NCI-H2196 (cell line): ENCODE measurements at regions not wholly inside any gene's neighbourhood (a gene's known extent, or its start where the extent isn't known, plus 50 kb on each side); places are given as distances from the start of the nearest gene placed in this dataset.

Source experiments
- DNase-seq: peaks from one replicate; lab custom pipeline; 2025; ENCODE audit not compliant: unreplicated experiment; lab: John Stamatoyannopoulos, UW

DNA sequence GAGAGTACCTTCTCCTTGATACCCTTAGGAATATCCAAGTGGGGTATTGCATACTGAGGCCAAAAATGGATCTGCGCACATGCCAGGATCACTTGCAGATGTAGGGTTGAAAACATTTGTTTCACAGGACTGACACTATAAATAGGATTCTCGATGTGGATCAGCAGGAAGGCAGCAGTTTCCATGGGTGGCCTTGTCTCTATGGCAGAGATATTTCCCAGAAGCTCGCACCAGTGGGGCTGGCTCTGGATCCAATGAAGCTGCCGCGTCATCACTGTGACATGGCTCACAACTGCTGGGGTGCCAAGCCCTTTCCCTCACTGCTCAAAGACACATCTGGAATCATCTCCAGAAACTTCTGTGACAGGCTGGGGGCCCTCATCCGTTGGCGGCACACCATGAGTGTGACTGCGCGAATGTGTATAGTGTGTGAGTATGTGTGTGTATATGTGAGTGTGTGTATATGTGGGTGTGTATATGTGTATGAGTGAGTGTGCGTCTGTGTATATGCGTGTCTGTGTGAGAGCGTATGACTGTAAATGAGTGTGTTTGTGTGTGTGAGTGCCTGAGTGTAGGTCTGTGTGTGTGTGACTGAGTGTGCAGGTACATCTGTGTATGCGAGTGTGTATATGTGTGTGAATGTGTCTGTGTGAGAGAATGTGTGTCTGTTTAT, 182.5 kb downstream of the GAS1 start:
- DNase-seq: no peak

DNA sequence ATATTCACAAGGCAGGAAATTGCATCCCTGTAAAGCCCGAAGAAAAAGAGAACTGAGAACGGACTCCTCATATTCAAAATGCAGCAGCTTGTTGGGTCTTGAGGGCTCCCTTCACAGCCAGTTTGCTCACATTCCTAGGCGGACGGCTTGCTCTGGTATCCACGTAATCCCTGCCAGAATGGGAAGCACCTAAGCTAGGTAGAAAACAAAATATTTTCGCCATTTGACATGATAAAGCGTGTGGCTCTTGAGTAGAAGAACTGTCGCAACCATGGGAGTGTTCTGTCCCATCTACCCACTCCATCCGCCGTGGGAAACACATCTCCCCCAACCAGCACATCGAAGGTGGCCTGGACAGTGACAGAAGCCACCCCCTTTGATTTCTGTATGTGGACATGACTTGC, 183.1 kb downstream of the GAS1 start:
- no peak for DNase-seq

DNA sequence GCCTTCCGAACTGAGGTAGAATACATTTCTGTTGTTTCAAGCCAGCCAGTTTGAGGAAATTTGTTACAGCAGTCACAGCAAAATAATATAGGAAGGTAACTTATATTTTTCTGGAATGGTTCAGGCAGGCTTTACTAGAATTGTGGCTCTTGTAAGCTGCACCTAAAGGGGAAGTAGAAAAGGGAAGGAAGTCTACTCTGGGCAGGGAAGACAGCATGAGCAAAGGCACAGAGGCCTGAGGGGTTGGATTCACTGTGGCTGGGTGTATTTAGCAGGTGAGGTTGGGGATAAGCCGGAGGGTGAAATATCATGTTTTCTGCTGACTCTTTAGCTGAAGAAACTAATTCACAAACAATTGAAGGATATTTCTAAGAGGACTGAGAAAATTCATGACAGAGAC, 183.5 kb downstream of the GAS1 start:
- no peak for DNase-seq

DNA sequence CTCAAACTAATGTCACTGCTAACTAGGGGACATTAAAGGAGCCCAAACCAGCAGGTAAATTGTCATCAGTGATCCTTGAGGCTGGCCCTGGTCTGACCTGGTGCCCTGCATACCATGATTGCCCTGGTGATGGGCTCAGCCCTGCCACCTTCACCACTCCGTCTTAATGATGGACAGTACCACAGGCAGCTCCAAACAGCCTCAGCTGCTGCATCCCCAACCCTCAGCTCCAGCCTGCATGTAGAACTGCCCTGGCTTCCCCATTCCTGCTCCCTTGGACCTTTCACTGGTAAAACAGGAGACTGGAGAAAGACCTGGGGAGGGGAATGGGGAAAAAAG, 190.0 kb downstream of the GAS1 start:
- DNase-seq: no peak

DNA sequence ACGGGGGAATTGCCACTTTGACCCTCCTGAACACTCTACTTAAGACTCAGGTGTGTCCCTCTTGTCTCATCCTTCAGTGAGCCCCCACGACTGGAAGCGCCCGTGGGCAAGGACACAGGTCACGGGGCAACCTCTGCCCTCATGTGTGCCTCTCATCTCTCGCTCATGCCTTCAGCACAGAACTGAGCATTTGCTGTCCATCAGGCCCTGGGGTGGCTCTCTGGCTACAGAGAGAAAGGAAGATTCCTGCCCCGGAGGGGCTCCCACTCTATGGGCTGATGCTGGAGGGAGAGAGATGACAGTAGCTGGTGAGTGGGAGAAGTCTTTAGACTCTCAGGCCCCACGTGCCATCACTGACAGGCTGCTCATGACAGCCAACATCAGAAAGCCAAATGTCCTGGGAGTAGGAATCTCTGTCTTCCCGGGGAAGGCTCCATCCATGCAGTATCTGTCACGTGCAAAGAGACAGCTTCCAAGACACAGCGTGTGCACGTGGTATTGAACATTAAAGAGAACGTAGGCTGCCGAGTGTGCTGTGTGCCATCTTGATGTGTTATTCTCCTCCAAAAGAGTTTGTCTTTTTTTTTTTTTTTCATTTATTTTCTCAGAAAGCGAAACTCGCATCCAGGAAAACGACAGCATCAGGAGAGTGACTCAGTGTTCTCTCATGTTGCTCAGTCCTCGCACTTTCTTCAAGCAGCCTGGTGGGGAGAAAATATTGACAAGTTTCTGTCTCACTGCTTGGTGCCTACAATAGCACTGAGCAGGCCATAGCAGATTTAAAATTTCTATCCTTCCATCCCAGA, 190.5 kb downstream of the GAS1 start:
- no peak for DNase-seq

DNA sequence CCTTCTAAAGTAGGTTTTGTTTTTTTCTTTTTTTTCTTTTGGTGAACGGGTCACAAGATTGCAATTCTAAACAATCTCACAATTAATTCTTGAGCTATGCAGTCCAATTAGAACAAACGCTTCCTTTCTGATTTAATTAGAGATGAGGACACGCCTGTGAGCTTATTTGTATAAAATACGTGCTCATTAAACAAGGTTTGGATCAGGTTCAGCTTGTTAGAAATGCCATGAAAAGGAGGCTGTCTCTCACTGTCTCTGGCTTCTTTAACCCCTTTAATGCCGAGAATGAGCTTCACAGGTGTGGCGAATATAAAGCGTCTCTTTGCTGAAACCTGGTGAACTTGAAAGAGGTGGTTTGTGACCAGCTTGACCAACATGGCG, 191.8 kb downstream of the GAS1 start:
- no peak for DNase-seq

DNA sequence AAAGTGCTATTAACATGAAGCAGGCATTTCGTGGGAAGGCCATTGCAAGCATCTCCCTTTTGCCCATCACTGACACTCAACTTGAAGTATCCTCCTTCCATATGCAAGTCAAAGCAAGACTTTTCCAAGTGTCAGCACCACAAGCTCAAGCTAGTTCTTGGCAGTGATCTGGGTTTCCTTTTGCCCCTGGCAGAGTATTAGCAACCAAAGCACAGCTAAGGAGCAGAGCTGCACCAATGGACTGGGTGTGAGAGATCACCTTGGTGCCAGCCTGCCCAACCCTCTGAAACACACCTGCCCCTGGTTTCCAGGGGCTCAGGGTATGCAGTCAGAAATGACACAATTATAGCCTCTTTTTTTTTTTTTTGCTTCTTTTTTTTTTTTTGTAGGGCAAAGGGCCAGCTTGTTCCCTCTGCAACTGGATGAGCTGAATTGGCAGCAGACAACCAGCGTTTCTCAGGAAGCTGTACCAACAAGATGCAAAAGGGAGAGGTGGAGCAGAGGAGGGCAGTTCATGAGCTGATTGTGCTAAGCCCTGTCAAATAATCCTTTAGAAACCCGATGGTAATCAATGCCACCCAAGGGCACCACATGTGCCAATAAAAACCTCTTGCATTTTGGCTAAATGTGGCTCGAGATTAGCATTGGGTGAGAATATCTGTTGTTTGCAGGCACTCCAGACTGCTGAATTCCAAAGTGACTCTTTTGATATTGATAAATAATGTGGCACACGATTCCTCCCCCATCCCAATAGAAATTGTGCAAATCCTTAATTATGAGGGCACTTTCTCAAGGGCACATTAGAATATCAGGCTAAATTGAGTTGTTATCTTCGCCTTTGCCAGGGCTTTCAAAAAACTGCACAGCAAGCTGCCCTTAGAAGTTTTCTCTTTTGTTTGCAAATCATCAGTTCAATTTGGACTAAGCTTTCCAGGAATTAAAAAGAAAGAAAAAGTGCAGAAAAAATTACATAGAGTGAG, 192.4 kb downstream of the GAS1 start:
- no peak for DNase-seq

DNA sequence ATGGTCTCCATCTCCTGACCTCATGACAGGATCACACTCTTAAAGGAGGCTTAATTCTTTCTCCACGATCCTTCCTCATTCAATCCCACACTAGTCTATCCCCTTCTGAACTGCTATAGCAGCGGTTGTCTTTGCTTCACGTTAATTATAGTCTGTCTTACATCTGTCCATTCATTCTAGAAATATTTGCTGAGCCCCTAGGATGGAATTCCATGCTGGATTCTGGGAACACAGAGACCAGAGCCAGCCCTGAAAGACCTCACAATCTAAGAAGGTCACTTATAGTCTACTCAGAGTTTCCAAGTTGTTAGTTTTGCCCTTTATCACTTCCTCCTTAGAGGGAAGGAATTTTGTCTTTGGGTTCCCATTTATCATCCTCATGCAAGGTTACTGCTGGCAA, 193.5 kb downstream of the GAS1 start:
- no peak for DNase-seq

DNA sequence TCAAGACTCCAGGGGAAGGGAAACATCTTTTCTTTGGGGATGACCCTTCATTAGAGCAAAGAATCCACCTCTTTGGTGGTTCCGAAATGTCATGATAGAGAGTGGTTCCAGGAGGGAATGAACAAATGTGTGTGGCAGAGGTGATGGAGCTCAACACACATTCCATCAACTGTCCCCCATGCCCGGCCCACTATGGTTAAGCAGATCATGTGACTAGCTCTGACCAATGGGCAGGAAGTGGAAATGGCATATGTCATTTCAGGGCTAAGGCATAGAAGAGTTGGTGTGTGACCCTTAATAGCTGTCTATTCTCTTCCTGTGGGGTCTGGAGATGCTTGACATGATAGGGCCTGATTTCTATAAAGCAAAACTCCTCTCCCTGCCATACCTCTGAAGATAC, 194.6 kb downstream of the GAS1 start:
- DNase-seq: no peak

DNA sequence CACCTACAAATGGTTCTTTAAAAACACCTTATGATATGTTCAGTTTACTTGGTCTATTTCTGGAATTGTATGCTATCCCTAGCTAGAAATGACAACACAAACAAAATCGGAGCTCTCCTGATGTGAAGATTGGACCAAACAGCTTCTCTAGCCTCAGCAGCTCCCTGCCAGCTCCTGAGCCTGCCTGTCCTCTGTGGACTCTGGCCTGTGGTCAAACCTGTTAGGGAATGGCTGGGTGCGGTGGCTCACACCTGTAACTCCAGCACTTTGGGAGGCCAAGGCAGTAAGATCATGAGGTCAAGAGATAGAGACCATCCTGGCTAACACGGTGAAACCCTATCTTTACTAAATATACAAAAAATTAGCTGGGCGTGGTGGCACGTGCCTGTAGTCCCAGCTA, 195.3 kb downstream of the GAS1 start:
- DNase-seq: no peak

DNA sequence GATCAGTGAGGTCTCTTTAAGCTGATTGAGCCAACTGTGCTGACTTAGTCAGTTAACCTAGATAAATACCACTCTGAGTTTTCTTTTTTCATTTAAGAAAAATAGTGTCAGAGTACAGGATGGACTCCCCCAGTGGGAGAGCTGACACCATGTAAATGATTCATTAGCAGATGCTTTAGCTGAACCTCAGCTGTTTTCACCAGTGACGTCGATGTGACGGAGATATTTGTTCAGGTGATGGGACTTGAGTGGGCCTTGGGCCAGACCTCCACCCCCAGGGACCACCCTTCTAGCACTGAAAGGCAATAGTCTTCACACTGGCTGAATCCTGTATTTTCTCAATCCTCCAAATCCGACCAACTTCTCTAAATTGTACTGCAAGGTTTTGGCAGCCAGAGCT, 196.1 kb downstream of the GAS1 start:
- DNase-seq: no peak

DNA sequence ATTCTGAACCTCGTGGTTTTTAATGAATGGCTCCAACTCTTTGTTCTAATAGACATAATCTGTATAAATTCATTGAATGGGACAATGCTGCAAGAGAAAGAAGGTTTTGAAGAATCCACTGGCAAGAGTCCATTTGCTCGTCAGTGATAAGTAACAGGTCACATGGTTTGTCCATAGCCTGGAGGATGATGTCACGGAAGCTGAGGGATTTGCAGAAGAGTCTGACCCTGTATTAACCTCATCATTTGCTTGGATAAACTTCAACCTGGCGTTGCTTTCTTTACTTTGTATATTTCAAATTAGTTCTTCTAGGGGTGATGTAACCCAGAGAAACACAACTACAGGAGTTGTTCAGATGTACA, 197.4 kb downstream of the GAS1 start:
- no peak for DNase-seq

DNA sequence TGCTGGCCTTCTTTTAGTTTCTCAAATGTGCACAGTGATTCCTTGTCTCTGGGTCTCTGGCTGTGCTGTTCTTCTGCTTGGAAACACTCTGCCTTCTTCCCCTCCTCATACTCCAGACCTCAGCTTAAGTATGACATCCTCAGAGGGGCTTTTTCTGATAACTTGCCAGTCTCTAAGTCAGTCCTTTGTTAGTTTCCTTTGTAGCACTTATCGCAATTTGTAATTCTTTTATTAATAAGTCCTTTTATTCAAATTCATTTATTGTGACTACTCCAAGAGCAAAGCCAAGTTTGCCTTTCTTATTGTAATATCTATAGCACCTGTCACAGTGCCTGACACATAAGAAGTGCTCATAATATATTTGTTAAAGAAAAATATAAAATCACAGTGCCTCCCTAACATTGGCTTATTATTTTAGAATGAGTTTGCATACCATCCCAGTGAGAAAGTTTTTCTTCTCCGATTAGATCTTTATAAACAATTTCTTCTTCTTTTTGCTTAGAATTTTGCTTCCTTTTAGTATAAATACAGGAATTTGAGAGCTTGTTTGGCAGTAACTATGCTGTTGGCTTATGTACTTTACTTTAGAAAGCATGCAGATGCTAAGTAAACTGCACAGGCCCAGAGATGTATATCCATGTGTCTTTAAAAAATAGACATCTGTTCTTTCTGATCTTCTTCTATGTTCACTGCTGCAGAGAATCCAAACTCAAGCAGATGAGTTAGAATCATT, 198.0 kb downstream of the GAS1 start:
- no peak for DNase-seq

DNA sequence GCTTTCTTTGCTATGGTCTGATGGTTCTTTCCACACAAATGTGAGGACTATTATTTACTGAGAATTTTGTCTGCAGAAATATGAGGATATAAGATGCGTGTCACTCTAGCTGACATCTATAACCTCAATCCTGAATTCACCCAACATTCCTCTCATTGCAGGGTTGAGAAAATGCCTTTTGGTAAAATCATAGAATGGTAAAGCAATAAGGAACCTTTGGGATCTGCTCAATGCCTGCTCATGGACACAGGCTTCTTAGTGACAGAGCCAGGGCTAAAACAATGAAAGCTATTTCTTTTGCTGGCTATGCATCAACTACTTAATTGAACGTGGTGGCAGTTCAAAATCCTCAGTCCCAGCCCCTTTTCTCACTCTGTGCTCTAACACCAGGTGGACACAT, 199.6 kb downstream of the GAS1 start:
- DNase-seq: no peak

DNA sequence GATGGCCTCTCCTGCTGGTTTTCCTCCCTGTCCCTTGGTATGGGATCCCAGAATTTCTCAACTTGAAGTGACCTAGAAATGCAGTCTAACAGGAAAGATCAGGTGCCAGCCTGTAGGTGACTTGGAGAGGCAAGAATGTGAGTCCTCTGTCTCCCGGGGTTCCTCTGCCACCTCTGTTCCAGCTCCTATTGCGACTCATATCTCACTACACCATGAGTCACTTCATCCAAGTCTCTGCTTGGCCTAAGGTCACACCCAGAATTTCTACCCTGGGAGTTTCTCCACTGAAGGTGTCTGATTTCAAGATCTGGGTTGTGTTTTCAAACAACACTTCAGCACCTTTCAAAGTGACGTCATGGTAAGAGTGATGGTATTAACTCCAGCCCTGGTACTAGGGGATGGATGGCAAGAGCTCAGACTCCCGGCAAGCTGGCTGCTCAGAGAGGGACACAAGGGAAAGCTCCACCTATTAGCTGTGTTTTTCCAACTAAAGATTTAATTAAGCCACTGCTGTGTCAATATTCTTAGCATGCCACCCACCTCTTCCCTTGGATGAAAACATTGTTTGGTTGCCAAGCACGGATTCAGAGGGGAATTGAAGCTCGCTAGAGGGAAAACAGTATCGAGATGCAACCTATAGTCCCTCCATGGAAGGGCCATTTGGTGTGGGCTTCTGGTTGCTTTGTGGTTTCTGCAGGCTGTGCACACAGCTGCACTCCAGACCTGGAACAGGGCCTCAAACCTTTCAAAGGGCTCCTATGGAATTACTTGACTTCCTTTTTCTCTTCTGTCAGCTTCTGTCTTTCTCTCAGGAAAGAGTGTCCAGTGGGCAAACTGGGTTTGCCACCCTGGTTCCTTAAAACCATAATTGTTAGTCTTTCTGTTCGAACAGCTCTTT, 205.7 kb downstream of the GAS1 start:
- DNase-seq: no peak

DNA sequence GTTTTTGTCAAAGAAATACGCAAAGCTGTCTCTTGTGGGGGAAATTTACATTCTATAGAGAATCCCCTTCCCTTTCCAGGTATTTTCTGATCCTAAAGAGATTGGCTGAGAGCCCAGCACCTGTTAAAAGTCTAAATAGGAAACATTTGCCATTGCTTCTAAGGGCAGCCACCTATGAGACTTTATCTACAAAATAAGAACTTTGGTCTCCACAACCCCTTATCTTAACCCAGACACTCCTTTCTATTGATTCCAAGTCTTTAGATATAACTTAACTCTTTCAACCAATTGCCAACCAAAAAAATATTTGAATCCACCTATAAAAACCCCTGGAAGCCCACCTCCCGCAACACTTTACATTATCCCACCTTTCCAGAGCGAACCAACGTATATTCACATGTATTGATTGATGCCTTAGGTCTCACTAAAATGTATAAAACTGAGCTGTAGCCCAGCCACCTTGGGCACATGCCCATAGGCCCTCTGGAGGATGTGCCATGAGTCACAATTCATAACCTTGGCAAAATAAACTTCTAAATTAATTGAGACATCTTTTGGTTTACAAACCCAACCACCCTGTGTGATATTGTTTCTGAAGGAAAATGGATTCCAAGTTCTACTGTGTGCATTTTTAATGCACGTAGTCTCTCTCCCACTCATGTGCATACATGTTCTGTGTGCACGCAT, 211.4 kb downstream of the GAS1 start:
- no peak for DNase-seq

DNA sequence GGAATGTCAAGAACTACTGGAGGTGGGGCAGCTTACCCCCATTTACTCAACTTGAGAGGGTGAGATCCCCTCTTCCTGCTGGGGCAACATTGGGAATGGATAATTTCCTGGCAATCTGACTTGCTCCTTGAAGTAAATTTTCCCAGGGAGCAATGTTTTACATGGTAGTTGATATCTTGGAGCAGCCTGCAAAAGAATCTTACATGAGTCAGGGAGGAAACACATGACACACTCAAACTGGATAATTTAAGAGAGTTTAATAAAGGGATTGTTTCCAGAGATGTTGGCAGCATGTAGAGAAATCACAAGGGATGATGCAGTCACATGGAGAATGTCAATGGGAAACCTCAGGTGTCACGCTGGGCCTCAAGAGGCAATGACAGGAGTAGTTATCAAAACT, 212.5 kb downstream of the GAS1 start:
- DNase-seq: no peak

DNA sequence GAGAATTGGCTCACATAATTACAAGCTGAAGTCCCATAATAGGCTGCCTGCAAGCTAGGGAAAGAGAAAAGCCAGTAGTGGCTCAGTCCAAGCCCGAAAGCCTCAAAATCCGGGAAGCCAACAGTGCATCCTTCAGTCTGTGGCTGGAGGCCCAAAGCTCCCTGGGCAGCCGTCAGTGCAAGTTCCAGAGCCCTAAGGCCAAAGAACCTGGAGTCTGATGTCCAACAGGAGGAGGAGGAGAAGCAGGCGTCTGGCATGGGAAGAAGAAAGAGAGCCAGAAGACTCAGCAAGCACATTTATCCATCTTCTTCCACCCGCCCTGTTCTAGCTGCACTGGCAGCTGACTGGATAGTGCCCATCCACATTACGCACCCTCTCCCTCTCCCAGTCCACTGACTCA, 213.4 kb downstream of the GAS1 start:
- no peak for DNase-seq

DNA sequence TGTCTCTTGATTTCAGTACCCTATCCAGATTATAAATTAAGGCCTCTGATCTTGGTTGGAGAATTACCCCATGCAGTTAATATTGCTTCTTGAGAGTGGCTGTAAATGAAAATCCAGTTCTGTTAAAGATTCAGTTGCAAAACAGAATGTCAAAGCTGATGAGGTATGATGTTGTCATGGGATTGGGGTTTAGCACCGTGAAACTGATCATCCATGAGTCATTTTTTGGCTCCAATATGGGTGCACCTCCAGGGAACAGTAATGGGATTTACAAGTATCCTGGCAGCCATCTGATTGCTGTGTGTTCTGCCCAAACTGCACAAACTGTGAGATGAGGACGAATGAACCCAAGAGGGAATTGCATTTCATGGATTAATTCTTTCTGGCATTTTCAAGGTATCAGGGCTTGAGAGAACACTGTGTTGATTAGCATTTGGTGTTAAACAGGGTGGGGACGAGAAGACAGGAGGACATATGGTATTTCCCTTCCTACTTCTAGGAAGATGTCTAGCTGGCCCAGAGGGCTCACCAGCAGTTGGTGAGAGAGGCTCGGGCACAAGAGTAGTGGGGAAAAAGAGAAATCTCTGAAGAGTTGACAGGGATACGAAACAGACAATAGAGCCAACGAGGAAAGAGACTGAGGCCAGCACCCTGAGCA, 214.7 kb downstream of the GAS1 start:
- no peak for DNase-seq
